Fibroblast of mammary gland (primary cell): ENCODE measurements at regions not wholly inside any gene's neighbourhood (a gene's known extent, or its start where the extent isn't known, plus 50 kb on each side); places are given as distances from the start of the nearest gene placed in this dataset.

ENCODE experiments used
- DNase-seq: peaks from one replicate; pipeline ENCODE4 v3.0.0-alpha.2; 2010; ENCODE audit warnings: low read depth
- H3K4me3 ChIP-seq: 2 replicates; pipeline ENCODE4 v1.5.1; 2011; ENCODE audit warnings: low read depth, mild to moderate bottlenecking, low read length, moderate library complexity; ENCODE audit not compliant: control insufficient read depth
- TF ChIP-seq, protein P1 (sequence below): conservative IDR thresholded peaks from 2 replicates; pipeline ENCODE4 v1.5.1; 2011; ENCODE audit warnings: low read depth, low read length, inconsistent platforms; ENCODE audit not compliant: control insufficient read depth, insufficient read depth

DNA sequence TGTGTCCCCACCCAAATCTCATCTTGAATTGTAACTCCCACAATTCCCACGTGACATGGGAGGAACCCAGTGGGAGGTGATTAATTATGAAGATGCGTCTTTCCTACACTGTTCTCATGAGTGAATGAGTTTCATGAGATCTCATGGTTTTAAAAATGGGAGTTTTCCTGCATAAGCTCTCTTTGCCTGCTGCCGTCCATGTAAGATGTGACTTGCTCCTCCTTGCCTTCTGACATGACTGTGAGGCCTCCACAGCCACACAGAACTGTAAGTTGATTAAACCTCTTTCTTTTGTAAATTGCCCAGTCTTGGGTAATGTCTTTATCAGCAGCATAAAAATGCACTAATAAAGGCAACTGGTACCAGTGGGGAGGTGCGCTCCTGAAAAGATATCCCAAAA is 67.7 kb upstream of the DRGX start:
- TF ChIP-seq, protein P1, sequence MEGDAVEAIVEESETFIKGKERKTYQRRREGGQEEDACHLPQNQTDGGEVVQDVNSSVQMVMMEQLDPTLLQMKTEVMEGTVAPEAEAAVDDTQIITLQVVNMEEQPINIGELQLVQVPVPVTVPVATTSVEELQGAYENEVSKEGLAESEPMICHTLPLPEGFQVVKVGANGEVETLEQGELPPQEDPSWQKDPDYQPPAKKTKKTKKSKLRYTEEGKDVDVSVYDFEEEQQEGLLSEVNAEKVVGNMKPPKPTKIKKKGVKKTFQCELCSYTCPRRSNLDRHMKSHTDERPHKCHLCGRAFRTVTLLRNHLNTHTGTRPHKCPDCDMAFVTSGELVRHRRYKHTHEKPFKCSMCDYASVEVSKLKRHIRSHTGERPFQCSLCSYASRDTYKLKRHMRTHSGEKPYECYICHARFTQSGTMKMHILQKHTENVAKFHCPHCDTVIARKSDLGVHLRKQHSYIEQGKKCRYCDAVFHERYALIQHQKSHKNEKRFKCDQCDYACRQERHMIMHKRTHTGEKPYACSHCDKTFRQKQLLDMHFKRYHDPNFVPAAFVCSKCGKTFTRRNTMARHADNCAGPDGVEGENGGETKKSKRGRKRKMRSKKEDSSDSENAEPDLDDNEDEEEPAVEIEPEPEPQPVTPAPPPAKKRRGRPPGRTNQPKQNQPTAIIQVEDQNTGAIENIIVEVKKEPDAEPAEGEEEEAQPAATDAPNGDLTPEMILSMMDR: no peak
- DNase-seq: no peak
- H3K4me3 ChIP-seq: no peak overlapping the region

DNA sequence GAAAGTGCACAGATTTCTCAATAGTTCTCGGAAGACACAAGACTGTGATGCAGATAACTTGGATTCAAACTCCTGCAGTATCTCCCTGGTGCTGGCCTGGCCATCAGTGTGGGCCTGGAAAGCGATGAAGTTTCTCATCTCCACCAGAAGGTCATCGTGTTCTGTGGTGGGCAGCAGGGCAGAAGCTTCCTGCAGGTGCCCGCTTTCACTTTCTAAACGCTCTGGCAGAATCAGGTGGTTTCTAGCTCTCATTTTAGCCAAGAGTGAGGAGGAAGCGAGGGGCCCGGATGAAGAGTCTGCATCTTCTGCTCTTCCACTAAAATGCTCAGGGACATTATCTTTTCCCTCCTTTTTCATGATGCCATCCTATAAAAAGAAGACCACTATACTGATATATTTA is 63.0 kb upstream of the DRGX start:
- H3K4me3 ChIP-seq: no peak overlapping the region
- DNase-seq: no peak
- TF ChIP-seq, protein P1: no peak

DNA sequence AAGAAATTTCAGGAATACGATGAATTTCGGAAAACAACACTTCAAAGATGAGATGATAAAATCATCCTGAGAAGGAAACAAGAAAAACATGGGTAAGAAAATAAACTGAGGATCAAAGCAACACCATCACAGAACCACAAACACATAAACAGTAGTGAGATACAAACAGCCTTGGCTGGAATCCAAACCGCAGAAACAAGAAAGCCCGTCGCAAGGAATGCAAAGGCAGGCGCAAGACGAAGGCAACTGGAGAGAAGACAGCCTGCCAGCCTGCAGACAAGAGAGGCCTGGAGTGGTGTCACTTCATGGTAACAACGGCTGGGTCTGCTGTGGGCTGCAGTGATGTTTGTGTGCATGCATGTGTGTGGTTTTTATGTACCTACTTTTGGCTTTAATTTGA is 61.8 kb upstream of the DRGX start:
- DNase-seq: no peak
- TF ChIP-seq, protein P1: no peak
- no peak overlapping the region for H3K4me3 ChIP-seq

DNA sequence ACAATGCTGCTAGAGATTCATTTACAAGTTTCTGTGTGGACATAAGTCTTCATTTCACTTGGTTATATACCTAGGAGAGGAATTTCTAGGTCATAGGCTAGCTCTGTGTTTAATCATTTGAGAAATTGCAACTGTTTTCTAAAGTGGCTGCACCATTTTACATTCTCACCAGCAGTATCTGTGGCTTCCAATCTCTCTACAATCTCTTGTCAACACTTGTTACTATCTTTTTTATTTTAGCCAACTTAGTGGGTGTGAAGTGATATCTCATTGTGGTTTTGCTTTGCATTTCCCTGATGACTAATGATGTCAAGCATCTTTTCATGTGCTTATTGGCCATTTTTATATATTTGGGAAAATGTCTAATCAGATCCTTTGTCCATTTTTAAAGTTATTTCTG is 53.0 kb upstream of the DRGX start:
- DNase-seq: peak; percentile 14
- TF ChIP-seq, protein P1: no peak
- no peak overlapping the region for H3K4me3 ChIP-seq

DNA sequence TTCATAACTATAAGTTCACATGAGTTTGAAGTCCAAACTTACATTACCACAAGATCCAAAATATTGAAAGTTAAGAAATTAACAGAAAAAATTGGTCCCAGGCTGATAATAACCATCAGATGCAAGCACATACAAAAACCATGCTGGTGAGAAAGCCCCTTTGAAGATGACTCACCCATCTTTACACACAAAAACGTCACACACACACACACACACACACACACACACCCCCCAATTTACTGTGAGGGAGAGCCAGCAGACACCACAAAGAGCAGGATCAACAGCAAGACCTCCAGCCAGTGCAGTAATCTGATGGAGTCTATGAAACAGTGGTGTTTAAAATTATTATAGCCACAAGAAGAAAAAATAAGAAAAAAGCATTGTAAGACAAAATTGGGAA is 50.1 kb upstream of the DRGX start:
- no peak overlapping the region for H3K4me3 ChIP-seq
- TF ChIP-seq, protein P1: no peak
- DNase-seq: peak; percentile 53
